Kasumi-1 (cell line): ENCODE measurements at regions not wholly inside any gene's neighbourhood (a gene's known extent, or its start where the extent isn't known, plus 50 kb on each side); places are given as distances from the start of the nearest gene placed in this dataset.

Experiments
- DNase-seq, 2 experiments: peaks; one replicate each; lab custom pipeline; 2025; lab: John Stamatoyannopoulos, UW

- DNase-seq = no peak
Measured at GRCh38 chr14:34243401-34243800, 218.6 kb downstream of the SPTSSA start.

- DNase-seq = no peak
Measured at GRCh38 chr14:34243001-34243400, 219.0 kb downstream of the SPTSSA start.

- DNase-seq = no peak
Measured at GRCh38 chr14:34241185-34241711, 220.8 kb downstream of the SPTSSA start.

GRCh38 chr14:34238610-34239009 lies 223.4 kb downstream of the SPTSSA start:
- DNase-seq = no peak

DNA sequence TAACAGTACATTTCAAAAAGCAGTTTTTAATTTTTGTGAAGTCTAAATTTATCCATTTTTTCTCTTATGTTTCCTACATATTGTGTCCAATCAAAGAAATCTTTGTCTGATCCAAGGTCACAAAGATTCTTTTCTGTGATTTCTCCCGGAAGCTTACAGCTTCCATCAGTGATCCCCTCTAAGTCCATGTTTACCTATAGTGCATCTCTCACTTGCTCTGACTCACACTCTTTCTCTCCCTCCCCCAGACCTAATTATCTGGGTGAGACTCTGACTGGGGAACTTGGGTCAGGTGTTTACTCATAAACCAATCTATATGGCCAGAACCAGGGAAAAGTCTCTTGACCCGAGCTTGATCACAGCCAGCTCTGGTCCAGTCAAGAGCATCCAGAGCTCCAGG lies 224.4 kb downstream of the SPTSSA start:
- no peak for DNase-seq

GRCh38 chr14:34237081-34237480 lies 225.0 kb downstream of the SPTSSA start:
- DNase-seq = no peak

DNA sequence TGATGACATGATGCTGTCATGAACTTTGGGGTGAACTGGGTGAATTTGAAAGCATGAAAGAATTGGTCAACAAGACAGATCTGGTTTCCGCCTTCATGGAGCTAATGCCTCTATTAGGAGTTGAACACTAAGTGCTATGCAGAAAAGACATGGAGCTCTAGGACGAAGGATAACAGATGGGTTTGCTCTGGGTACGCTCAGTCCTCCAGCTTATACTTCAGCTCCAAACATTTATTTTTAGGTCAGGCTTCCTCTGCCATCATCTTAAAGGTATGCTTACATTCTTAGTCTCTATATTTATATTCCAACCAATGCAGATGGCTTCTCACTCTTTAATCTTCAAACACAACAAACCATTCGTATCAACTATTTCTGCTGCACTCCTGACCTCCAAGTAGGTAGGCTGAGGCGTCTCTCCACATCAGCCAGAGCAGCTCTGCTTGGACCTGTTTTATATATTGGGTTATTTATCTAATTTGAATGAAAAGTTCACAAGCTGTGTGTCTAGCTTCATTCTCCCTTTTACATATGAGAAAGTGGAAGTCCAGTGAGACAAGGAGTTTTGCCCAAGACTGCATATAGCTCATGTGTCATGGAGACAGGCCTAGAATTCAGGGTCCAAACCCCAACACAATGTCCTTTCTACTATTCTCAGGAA lies 226.3 kb downstream of the SPTSSA start:
- no peak for DNase-seq

GRCh38 chr14:34234258-34234657 lies 227.8 kb downstream of the SPTSSA start:
- DNase-seq = no peak

GRCh38 chr14:34233619-34234018 lies 228.4 kb downstream of the SPTSSA start:
- no peak for DNase-seq

- DNase-seq = no peak
Measured at GRCh38 chr14:34232790-34233189, 229.2 kb downstream of the SPTSSA start.

DNA sequence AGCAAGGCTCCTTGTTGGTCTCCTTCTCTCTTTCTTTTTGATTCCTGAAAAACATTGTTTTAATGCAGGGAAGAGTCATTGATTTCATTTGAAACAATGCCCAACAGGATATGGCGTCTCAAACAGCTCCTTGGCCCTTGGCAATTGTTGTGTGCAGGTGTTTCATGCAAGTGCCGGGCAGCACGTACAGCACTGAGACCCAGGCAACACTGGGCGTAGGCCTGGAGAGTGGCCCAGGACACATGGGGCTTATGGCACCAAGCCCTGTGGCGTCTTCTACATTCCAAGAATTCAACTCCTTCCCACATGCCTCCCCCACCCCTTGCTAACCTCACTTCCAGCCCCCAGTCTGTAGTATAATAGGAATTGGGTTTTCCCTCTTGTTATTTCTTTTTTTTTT lies 230.4 kb downstream of the SPTSSA start:
- no peak for DNase-seq

DNA sequence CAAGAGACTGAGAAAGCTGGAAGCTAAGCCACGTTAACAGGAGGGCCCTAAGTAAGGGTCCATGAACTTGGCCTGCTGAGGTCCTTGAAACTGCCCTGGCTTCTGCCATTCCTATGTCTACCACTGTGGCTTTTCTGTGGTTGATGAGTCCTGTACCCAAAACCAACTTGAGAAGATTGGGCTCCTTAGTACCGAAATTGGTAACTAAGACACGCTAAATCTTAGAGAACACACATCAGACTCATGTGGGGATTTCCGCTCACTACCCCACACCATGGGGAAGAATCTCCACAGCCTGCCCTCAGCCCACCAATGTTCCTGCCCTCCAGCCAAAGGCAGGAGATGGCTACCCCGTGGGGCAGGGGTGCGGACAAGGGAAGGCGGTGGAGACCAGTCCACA lies 232.9 kb downstream of the SPTSSA start:
- no peak for DNase-seq

DNA sequence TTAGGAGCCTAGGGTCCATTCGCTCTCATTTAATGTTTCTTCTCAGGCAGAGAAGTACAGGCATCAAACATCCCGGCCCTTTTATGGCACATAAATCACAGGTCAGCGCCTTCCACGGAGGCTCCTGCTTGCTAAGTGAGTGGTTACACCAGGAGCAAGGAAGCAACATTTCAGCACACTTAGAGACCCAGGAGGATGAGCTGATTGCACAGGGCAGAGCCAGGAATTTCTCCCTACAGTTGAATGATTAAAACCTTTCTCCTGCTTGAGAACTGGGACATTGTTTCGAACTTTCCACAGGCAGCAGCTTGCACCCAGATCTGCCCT lies 233.4 kb downstream of the SPTSSA start:
- no peak for DNase-seq

- DNase-seq = peak; percentile 45 to 75
Measured at GRCh38 chr14:34227834-34228649, 234.0 kb downstream of the SPTSSA start.

- no peak for DNase-seq
Measured at GRCh38 chr14:34224221-34224620, 237.8 kb downstream of the SPTSSA start.

DNA sequence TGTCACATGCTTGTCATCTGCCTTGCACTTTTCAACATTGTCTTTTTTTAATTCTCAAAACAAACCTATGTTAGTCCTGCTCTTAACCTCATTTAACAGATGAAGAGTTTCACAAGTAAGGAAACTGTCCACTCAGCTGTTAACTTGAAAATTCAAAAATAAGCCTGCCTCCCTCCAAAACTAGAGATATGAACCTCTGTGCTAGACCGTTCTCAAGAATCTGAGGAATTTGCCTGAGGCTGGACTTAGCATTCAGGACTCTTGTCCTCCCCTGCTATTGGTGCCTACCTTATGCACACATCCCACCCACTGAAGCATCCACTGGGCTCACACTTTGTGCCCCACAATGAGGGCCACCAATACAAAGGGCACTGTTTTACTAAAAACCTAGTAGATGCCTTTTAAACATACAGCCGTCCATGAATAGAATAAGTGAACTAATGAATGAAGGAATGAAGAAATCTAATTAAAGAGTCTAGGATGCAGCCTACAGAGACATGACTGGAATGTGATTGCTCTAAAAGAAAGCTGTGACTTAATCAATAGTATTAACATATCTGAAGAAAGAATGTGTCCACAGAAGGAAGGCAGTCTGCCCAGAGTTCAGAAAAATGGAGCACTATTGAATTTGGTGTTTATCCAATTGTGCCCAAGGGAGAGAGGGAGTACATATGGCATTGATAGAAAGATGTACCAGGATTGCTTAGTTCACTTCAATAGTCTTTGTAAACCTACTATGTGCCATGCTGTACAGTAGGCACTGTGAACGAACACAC lies 238.5 kb downstream of the SPTSSA start:
- DNase-seq = no peak

GRCh38 chr14:34222867-34223266 lies 239.2 kb downstream of the SPTSSA start:
- no peak for DNase-seq

- no peak for DNase-seq
Measured at GRCh38 chr14:34222122-34222521, 239.9 kb downstream of the SPTSSA start.

DNA sequence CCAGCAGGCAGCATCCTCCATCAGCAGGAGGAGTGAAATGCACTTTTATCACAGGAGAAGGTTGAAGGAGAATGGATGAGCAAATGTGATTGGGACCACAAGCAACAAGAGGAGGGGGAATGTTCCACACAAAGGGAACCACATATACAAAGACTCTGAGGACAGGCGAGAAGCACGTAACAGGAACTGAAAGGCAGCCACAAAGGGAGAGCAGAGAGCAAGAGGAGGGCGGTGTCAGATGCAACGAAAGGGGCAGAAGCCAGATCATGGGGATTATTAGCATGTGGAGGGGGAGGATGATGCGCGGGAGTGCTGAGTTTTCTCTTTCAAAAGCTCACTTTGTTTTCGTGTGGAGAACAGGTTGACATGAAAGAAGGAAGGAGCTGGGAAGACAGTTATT lies 241.1 kb downstream of the SPTSSA start:
- DNase-seq = peak in 1 of 2 experiments; percentile 8

DNA sequence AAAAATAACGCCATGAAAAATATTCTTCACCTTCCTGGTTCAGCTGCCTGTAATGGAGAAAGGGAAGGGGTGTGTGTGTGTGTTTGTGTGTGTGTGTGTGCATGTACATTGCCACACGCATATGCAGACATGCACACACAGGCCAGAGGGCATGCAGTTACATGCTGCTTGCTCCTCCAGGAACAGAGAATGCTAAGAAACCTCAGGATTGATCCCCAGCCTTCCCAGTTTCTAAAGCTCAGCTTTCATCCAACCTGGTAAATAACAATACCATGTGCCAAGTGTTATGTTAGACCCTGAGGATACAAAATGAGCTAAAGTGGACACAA lies 241.7 kb downstream of the SPTSSA start:
- no peak for DNase-seq

DNA sequence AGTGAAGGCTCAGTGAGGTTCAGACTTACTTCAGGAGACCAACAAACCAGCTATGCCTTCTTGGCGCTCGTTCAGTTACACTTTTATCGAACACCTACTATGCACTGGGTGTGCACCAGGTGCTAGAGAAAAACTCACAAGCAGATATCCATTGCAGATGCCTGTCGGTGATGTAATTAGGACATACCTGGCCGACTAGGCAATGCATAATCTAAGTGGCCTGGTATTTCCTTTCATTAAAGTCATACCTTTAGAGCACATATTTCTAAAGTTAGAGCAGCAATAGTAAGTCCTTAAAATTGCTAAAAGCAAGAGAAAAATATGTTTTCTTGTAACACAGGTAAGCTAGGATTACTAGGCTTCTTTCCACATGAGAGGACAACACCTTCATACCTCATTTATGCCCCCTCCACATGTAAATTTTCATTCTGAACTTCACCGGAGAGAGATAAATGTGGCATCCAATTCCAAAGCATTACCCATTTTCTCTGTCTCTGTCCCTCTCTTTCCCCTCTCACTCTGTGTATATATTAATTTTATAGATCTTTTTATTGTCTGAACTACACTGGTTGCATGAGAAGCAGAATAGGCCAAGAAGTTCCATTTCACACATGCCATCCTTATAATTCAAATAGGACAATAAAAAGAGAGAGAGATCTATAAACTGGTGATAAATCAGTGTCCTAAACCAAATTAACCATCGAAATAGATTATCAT lies 242.2 kb downstream of the SPTSSA start:
- no peak for DNase-seq

DNA sequence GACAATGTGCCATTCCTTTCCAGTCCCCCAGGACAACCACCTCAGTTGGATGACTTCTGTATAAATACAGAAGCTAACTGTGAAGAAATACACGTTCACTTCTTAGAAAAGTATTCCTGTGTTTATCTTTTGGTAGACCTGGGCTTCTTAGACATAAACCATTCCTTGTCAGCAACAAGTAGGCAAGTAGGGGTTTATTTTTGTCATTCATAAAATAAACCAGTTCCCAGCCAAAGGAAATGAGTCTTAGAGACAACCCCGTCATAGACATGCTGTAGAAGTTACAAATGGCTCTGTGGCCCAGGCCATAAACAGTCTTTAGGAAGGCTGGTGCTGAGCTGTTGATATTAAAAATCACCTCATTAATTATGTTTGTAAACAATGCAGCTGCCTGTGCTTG lies 243.2 kb downstream of the SPTSSA start:
- DNase-seq = no peak
